ENCODE measurements at regions not wholly inside any gene's neighbourhood (a gene's known extent, or its start where the extent isn't known, plus 50 kb on each side); places are given as distances from the start of the nearest gene placed in this dataset.

- TF ChIP-seq CTCF (IDR thresholded peaks at IDR 0.05) = no peak
- no peak for TF ChIP-seq POLR2A (IDR thresholded peaks at IDR 0.05)
These were observed 389.7 kb upstream of the JARID2 start for GRCh38 chr6:14856177-14856576.

Measured in body of pancreas (tissue), 4 donors.